Fibroblast of lung (primary cell): ENCODE measurements at regions not wholly inside any gene's neighbourhood (a gene's known extent, or its start where the extent isn't known, plus 50 kb on each side); places are given as distances from the start of the nearest gene placed in this dataset.

Experiments
- DNase-seq, 2 donors: peaks; one replicate each; pipeline versions ENCODE4 v3.0.0 to v3.0.0-alpha.2; 2010; ENCODE audit warnings: low read depth in 2 of 2
- H2AFZ ChIP-seq: 2 replicates; pipeline ENCODE4 v1.5.1; 2012; ENCODE audit warnings: low read length, control low read depth, inconsistent platforms
- H3K27ac ChIP-seq: 2 replicates; pipeline ENCODE4 v1.5.1; 2011; ENCODE audit warnings: low read length, control low read depth; ENCODE audit not compliant: insufficient read depth
- H3K27me3 ChIP-seq: 2 replicates; pipeline ENCODE4 v1.5.1; 2011; ENCODE audit warnings: mild to moderate bottlenecking, low read length; ENCODE audit not compliant: control insufficient read depth, insufficient read depth
- H3K36me3 ChIP-seq: 2 replicates; pipeline ENCODE4 v1.5.1; 2011; ENCODE audit warnings: low read length; ENCODE audit not compliant: control insufficient read depth, insufficient read depth
- H3K4me1 ChIP-seq: 2 replicates; pipeline ENCODE4 v1.5.1; 2011; ENCODE audit warnings: low read length; ENCODE audit not compliant: control insufficient read depth, insufficient read depth; ENCODE audit errors: extremely low read depth
- H3K4me2 ChIP-seq: 2 replicates; pipeline ENCODE4 v1.5.1; 2011; ENCODE audit warnings: low read length, control low read depth; ENCODE audit not compliant: insufficient read depth; ENCODE audit errors: extremely low read depth
- H3K4me3 ChIP-seq, 4 experiments: fragments of 200-600 bp in 1 of 4; sonication (generic) in 1 of 4; replicated peaks in 1 of 4; 2 replicates each; pipeline ENCODE4 v1.5.1; 2011 to 2016; ENCODE audit warnings: low read length in 4 of 4, low read depth in 3 of 4, mild to moderate bottlenecking in 3 of 4, control low read depth in 2 of 4, inconsistent platforms in 1 of 4, mixed read lengths in 1 of 4; ENCODE audit not compliant: insufficient read depth in 1 of 4; ENCODE audit errors: control extremely low read depth in 1 of 4
- H3K79me2 ChIP-seq: 2 replicates; pipeline ENCODE4 v1.5.1; 2012; ENCODE audit warnings: mild to moderate bottlenecking, low read length, inconsistent platforms; ENCODE audit not compliant: control insufficient read depth, insufficient read depth
- H3K9ac ChIP-seq: 2 replicates; pipeline ENCODE4 v1.5.1; 2011; ENCODE audit warnings: mild to moderate bottlenecking, low read length, control low read depth; ENCODE audit not compliant: insufficient read depth
- H3K9me3 ChIP-seq: 2 replicates; pipeline ENCODE4 v1.5.1; 2012; ENCODE audit warnings: low read depth, low read length; ENCODE audit not compliant: control insufficient read depth, insufficient read depth
- H4K20me1 ChIP-seq: 2 replicates; pipeline ENCODE4 v1.5.1; 2011; ENCODE audit warnings: low read length; ENCODE audit not compliant: control insufficient read depth, insufficient read depth; ENCODE audit errors: extremely low read depth
- CTCF ChIP-seq, 2 donors: IDR thresholded peaks in 1 of 2; conservative IDR thresholded peaks in 1 of 2; 1 replicate in 1 of 2; 2 replicates in 1 of 2; pipeline ENCODE4 v1.5.1; 2011 to 2012; ENCODE audit warnings: low read length in 2 of 2, control low read depth in 1 of 2, inconsistent platforms in 1 of 2, low read depth in 1 of 2, mild to moderate bottlenecking in 1 of 2
- EZH2 ChIP-seq: IDR thresholded peaks from 2 replicates; pipeline ENCODE4 v1.5.1; 2012; ENCODE audit warnings: low read length, control low read depth, mild to moderate bottlenecking; ENCODE audit errors: missing control alignments

GRCh38 chr21:28444111-28444510 lies 548.6 kb downstream of the LTN1 start:
- Histone ChIP-seq H3K4me2 (no peak overlapping the region), H3K79me2 (no peaks in the 10 kb centered on the region), H4K20me1 (no peaks in the 10 kb centered on the region), H3K36me3 (no peaks in the 10 kb centered on the region), H3K27me3 (no peaks in the 10 kb centered on the region), H3K4me3 (no peak overlapping the region), H3K27ac (no peak overlapping the region), H3K9ac (no peak overlapping the region), H2AFZ (no peak overlapping the region), H3K9me3 (no peaks in the 10 kb centered on the region), H3K4me1 (peaks cover 8% of the 10 kb centered on the region)
- DNase-seq = no peak
- TF ChIP-seq EZH2 (no peak), CTCF (conservative IDR thresholded peaks at IDR 0.05 in 1 of 2, IDR thresholded peaks at IDR 0.05 in 1 of 2; ENCODE audit: low read depth in 1 of 2, low read length in 2 of 2) (no peak)

- peak; percentile 72 to 85 for DNase-seq
- Histone ChIP-seq H3K4me1 (peaks cover 8% of the 10 kb centered on the region), H3K9ac (no peak overlapping the region), H3K36me3 (no peaks in the 10 kb centered on the region), H3K79me2 (no peaks in the 10 kb centered on the region), H4K20me1 (no peaks in the 10 kb centered on the region), H3K4me2 (no peak overlapping the region), H3K27ac (no peak overlapping the region), H3K4me3 (no peak overlapping the region), H3K9me3 (no peaks in the 10 kb centered on the region), H2AFZ (no peak overlapping the region), H3K27me3 (no peaks in the 10 kb centered on the region)
- no peak for TF ChIP-seq CTCF (conservative IDR thresholded peaks at IDR 0.05 in 1 of 2, IDR thresholded peaks at IDR 0.05 in 1 of 2; ENCODE audit: low read depth in 1 of 2, low read length in 2 of 2)
- no peak for TF ChIP-seq EZH2
These were observed 550.1 kb downstream of the LTN1 start for GRCh38 chr21:28442624-28443023.

- Histone ChIP-seq H3K9me3 (no peaks in the 10 kb centered on the region), H3K27ac (no peak overlapping the region), H3K79me2 (no peaks in the 10 kb centered on the region), H3K4me2 (no peak overlapping the region), H3K4me1 (peaks cover 8% of the 10 kb centered on the region), H3K27me3 (no peaks in the 10 kb centered on the region), H2AFZ (no peak overlapping the region), H4K20me1 (no peaks in the 10 kb centered on the region), H3K4me3 (no peak overlapping the region), H3K9ac (no peak overlapping the region), H3K36me3 (no peaks in the 10 kb centered on the region)
- no peak for DNase-seq
- TF ChIP-seq EZH2 = no peak
- no peak for TF ChIP-seq CTCF (conservative IDR thresholded peaks at IDR 0.05 in 1 of 2, IDR thresholded peaks at IDR 0.05 in 1 of 2; ENCODE audit: low read depth in 1 of 2, low read length in 2 of 2)
These were observed 550.6 kb downstream of the LTN1 start for GRCh38 chr21:28442085-28442484.
